Activated B cell treated with CpG ODN at 0.5 μM for 24 hours (primary cell): ENCODE measurements at regions not wholly inside any gene's neighbourhood (a gene's known extent, or its start where the extent isn't known, plus 50 kb on each side); places are given as distances from the start of the nearest gene placed in this dataset.
A peak's percentile ranks its signal among the peaks of the same experiment; 100 is the strongest.

Source experiments
- ATAC-seq: fragments of 200-7000 bp; cut with Tn5 transposase; one replicate; pipeline ENCODE4 v1.10.0; 2021; ENCODE audit warnings: low read depth, mild to moderate bottlenecking, moderate library complexity
- CTCF ChIA-PET: fragments of 350-600 bp; sonication (Branson Sonifier 250); formaldehyde crosslinking; loops from one replicate; lab custom pipeline; 2021; ENCODE audit warnings: antibody characterized with exemption; lab: Charles Lee
- POLR2A ChIA-PET: fragments of 350-600 bp; sonication (Branson Sonifier 250); formaldehyde crosslinking; loops from one replicate; lab custom pipeline; 2021; ENCODE audit warnings: antibody characterized with exemption; lab: Charles Lee
- DNase-seq: peaks from one replicate; pipeline ENCODE4 v3.0.0; 2022
- H3K27ac Mint-ChIP-seq: one replicate; pipeline ENCODE4 v1.8.0; 2020; ENCODE audit warnings: mixed read lengths
- H3K27me3 Mint-ChIP-seq: one replicate; pipeline ENCODE4 v1.8.0; 2021; ENCODE audit warnings: mixed read lengths
- H3K36me3 Mint-ChIP-seq: one replicate; pipeline ENCODE4 v1.8.0; 2021; ENCODE audit warnings: low read depth, mixed read lengths
- H3K4me1 Mint-ChIP-seq: one replicate; pipeline ENCODE4 v1.8.0; 2021; ENCODE audit warnings: mixed read lengths
- H3K4me3 Mint-ChIP-seq: one replicate; pipeline ENCODE4 v1.8.0; 2020; ENCODE audit warnings: mild to moderate bottlenecking, mixed read lengths
- H3K9me3 Mint-ChIP-seq: one replicate; pipeline ENCODE4 v1.8.0; 2020; ENCODE audit warnings: mixed read lengths
- intact Hi-C: fragments of 100-400 bp; cut with micrococcal nuclease; formaldehyde crosslinking; loops from one replicate; pipeline ENCODE4 v1.15.1; 2024
- TF ChIP-seq, protein P1 (sequence below): fragments of 200-600 bp; IDR thresholded peaks from one replicate; pipeline ENCODE4 v1.8.0; 2022; ENCODE audit warnings: antibody characterized with exemption, mild to moderate bottlenecking

DNA sequence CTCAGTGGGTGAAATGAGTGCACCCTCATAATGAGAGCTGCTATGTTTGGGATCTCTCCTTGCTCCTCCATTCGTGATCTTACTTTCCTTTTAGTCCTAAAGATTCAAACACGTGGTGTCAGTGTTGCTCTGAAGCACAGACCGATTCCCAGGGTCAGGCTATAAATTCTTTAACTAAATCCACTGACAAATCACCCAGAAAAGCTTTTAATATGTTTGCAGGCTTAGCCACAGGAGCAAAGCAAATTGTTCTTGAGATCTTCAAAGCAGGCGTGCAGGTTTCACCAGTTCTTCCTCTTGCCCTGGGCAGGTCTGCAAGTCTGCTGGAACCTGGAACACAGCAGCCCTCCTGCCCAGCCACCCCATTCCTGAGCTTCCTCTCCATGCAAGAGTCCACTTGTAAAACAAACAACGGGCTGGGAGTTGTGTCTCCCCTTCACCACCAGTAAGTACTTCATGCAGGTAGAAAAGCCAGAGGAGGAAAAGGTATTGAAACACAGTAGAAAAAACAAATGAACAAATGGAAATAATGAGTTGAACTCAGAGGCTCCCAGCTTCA is 70.1 kb upstream of the ENPP6 start:
- Mint-ChIP-seq H3K4me3 (peak overlapping the region; percentile 77), H3K9me3 (no peaks in the 10 kb centered on the region), H3K27ac (peak overlapping the region; percentile 91), H3K4me1 (peaks cover 61% of the 10 kb centered on the region), H3K36me3 (no peaks in the 10 kb centered on the region), H3K27me3 (no peaks in the 10 kb centered on the region)
- ChIA-PET POLR2A (interaction anchor here (0.9 to 3.6 kb wide), 19 partner anchors 10 to 447 kb away, joined by 3 to 40 read pairs (median 5); partner anchors contain the start of genes CENPU and IRF2), CTCF (interaction anchor here (1.0 to 2.1 kb wide), 9 partner anchors 19 to 250 kb away, joined by 3 to 11 read pairs (median 4); no protein-coding TSS in a partner anchor)
- TF ChIP-seq, protein P1, sequence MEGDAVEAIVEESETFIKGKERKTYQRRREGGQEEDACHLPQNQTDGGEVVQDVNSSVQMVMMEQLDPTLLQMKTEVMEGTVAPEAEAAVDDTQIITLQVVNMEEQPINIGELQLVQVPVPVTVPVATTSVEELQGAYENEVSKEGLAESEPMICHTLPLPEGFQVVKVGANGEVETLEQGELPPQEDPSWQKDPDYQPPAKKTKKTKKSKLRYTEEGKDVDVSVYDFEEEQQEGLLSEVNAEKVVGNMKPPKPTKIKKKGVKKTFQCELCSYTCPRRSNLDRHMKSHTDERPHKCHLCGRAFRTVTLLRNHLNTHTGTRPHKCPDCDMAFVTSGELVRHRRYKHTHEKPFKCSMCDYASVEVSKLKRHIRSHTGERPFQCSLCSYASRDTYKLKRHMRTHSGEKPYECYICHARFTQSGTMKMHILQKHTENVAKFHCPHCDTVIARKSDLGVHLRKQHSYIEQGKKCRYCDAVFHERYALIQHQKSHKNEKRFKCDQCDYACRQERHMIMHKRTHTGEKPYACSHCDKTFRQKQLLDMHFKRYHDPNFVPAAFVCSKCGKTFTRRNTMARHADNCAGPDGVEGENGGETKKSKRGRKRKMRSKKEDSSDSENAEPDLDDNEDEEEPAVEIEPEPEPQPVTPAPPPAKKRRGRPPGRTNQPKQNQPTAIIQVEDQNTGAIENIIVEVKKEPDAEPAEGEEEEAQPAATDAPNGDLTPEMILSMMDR, result no peak
- intact Hi-C loops, result loop anchor here (1.0 kb wide), 7 partner anchors 19 to 251 kb away; partner anchors contain the start of gene IRF2
- no peak for DNase-seq
- ATAC-seq, result no peak

DNA sequence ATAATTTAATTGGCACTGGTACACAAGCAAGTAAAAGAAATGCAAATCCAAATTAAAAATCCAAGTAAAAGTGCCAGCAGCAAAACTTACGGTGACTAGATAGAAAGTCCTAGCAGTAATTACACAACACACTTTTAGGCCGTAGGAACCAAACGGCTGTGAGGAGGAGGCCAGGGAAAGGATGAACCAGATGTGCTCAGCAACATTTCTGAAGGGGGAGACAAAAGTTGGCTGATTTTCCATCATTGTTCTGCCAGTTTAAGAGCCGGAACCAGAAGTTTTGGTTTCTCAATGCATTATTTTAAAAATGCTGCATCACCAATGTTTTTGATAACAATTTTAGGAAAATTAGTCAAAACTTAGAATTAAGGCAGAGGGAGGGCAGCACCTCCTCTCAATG is 68.7 kb upstream of the ENPP6 start:
- POLR2A ChIA-PET, result interaction anchor here (0.6 to 3.6 kb wide), 2 partner anchors 41 to 109 kb away, joined by 3 to 20 read pairs; no protein-coding TSS in a partner anchor
- peaks cover 75% of the 10 kb centered on the region for H3K4me1 Mint-ChIP-seq
- H3K36me3 Mint-ChIP-seq, result no peaks in the 10 kb centered on the region
- CTCF ChIA-PET, result no interaction called here
- intact Hi-C loops, result no loop called here
- no peaks in the 10 kb centered on the region for H3K27me3 Mint-ChIP-seq
- no peak overlapping the region for H3K27ac Mint-ChIP-seq
- no peak overlapping the region for H3K4me3 Mint-ChIP-seq
- DNase-seq, result no peak
- TF ChIP-seq, protein P1, result no peak
- no peaks in the 10 kb centered on the region for H3K9me3 Mint-ChIP-seq
- no peak for ATAC-seq

DNA sequence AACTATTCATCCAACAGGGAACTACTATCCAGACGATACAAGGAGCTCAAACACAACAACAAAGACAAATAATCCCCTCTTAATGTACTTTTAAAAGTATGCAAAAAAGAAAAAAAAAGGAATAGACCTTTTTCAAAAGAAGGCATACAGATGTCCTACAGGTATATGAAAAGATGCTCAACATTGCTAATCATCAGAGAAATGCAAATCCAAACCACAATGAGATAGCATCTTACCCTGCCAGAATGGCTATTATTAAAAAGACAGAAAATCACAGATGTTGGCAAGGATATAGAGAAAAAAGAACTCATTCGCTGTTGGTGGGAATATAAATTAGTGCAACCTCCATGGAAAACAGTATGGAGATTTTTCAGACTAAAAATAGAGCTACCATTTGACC is 67.1 kb upstream of the ENPP6 start:
- intact Hi-C loops, result loop anchor here (5.0 kb wide), 1 partner anchor 363 kb away; the partner anchor contains the start of genes CASP3 and PRIMPOL
- CTCF ChIA-PET, result interaction anchor here (0.7 to 7.4 kb wide), 3 partner anchors 19 to 111 kb away, joined by 3 to 119 read pairs (median 3); no protein-coding TSS in a partner anchor
- POLR2A ChIA-PET, result interaction anchor here (0.6 to 7.4 kb wide), 11 partner anchors 18 to 857 kb away, joined by 4 to 177 read pairs (median 12); partner anchors contain the start of gene IRF2
- peaks cover 86% of the 10 kb centered on the region for H3K4me1 Mint-ChIP-seq
- no peaks in the 10 kb centered on the region for H3K9me3 Mint-ChIP-seq
- H3K36me3 Mint-ChIP-seq, result no peaks in the 10 kb centered on the region
- DNase-seq, result no peak
- peak overlapping the region; percentile 16 for H3K4me3 Mint-ChIP-seq
- peak overlapping the region; percentile 41 for H3K27ac Mint-ChIP-seq
- no peaks in the 10 kb centered on the region for H3K27me3 Mint-ChIP-seq
- TF ChIP-seq, protein P1, result no peak
- no peak for ATAC-seq

DNA sequence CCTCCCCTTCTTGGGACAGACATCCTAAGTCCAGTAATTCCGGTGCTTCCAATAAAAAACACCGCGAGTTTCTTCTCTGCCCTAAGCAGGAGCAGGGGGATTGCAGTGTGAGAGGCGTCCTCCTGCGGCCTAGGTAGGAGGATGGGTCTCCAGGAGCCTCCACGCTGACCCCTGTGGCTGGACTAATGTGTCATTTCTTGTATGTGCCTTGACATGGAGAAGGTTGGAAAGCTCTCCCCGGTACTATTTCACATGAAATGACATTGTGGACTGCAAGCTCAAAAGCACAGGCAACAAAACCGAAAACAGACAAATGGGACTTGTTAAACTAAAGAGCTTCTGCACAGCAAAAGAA is 66.6 kb upstream of the ENPP6 start:
- Mint-ChIP-seq H3K9me3 (no peaks in the 10 kb centered on the region), H3K27ac (peak overlapping the region; percentile 41)

More for the DNA sequence above, 66.6 kb upstream of the ENPP6 start:
- ATAC-seq (no peak), DNase-seq (no peak)
- intact Hi-C loops, result loop anchor here (5.0 kb wide), 1 partner anchor 363 kb away; the partner anchor contains the start of genes CASP3 and PRIMPOL
- peak overlapping the region; percentile 16 for H3K4me3 Mint-ChIP-seq
- peaks cover 85% of the 10 kb centered on the region for H3K4me1 Mint-ChIP-seq
- TF ChIP-seq, protein P1, result no peak
- ChIA-PET CTCF (interaction anchor here (1.3 to 7.4 kb wide), 5 partner anchors 11 to 112 kb away, joined by 3 to 119 read pairs (median 4); no protein-coding TSS in a partner anchor), POLR2A (interaction anchor here (0.6 to 7.4 kb wide), 11 partner anchors 18 to 858 kb away, joined by 4 to 177 read pairs (median 12); partner anchors contain the start of gene IRF2)
- no peaks in the 10 kb centered on the region for H3K36me3 Mint-ChIP-seq
- H3K27me3 Mint-ChIP-seq, result no peaks in the 10 kb centered on the region
